ENCODE measurements at regions not wholly inside any gene's neighbourhood (a gene's known extent, or its start where the extent isn't known, plus 50 kb on each side); places are given as distances from the start of the nearest gene placed in this dataset.

- no peak for DNase-seq
These were observed 64.2 kb upstream of the NEDD9 start for GRCh38 chr6:11296449-11297375.

GRCh38 chr6:11295969-11296368 lies 63.5 kb upstream of the NEDD9 start:
- no peak for DNase-seq

- no peak for DNase-seq
These were observed 61.8 kb upstream of the NEDD9 start for GRCh38 chr6:11294228-11294627.

GRCh38 chr6:11292594-11293236 lies 60.2 kb upstream of the NEDD9 start:
- no peak for DNase-seq

- DNase-seq, result no peak
These were observed 59.6 kb upstream of the NEDD9 start for GRCh38 chr6:11292091-11292490.

- no peak for DNase-seq
These were observed 59.1 kb upstream of the NEDD9 start for GRCh38 chr6:11291582-11291981.

GRCh38 chr6:11290027-11290426 lies 57.6 kb upstream of the NEDD9 start:
- DNase-seq, result no peak

- no peak for DNase-seq
These were observed 55.6 kb upstream of the NEDD9 start for GRCh38 chr6:11288065-11288464.

- DNase-seq, result no peak
These were observed 52.5 kb upstream of the NEDD9 start for GRCh38 chr6:11284996-11285395.

GRCh38 chr6:11283629-11284028 lies 51.2 kb upstream of the NEDD9 start:
- no peak for DNase-seq

GRCh38 chr6:11282875-11283274 lies 50.4 kb upstream of the NEDD9 start:
- DNase-seq, result no peak
